ENCODE measurements at regions not wholly inside any gene's neighbourhood (a gene's known extent, or its start where the extent isn't known, plus 50 kb on each side); places are given as distances from the start of the nearest gene placed in this dataset.

DNA sequence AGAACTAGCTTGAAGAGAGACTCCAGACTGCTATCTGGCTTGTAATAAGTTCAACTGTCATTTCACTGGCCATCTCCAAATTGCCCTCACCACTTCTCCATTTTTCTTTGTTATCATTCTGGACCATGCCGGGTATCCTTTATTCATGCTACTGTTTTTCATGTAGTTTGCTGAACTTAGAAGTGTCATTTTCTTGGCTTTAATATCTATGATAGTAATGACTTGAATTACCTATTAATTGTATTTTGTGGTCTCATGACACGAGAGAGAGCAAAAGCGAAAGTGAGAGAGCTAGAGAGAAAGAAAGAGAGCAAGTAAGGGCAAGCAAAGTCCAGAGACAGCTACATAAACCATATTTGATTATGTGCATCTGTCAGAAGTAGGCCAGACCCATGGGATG lies 184.9 kb upstream of the ATP1B1 start:
- TF ChIP-seq EZH2 (IDR thresholded peaks at IDR 0.05; ENCODE audit: borderline replicate concordance, low read depth, low read length, poor library complexity, severe bottlenecking), result no peak
- TF ChIP-seq, protein P1, sequence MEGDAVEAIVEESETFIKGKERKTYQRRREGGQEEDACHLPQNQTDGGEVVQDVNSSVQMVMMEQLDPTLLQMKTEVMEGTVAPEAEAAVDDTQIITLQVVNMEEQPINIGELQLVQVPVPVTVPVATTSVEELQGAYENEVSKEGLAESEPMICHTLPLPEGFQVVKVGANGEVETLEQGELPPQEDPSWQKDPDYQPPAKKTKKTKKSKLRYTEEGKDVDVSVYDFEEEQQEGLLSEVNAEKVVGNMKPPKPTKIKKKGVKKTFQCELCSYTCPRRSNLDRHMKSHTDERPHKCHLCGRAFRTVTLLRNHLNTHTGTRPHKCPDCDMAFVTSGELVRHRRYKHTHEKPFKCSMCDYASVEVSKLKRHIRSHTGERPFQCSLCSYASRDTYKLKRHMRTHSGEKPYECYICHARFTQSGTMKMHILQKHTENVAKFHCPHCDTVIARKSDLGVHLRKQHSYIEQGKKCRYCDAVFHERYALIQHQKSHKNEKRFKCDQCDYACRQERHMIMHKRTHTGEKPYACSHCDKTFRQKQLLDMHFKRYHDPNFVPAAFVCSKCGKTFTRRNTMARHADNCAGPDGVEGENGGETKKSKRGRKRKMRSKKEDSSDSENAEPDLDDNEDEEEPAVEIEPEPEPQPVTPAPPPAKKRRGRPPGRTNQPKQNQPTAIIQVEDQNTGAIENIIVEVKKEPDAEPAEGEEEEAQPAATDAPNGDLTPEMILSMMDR (conservative IDR thresholded peaks at IDR 0.05; ENCODE audit: low read depth, low read length), result no peak
